ENCODE measurements at regions not wholly inside any gene's neighbourhood (a gene's known extent, or its start where the extent isn't known, plus 50 kb on each side); places are given as distances from the start of the nearest gene placed in this dataset.

GRCh38 chr1:77625250-77625649, 57.2 kb downstream of the ZZZ3 start:
- no peak for DNase-seq
- Histone ChIP-seq H3K27ac (ENCODE audit: low read length in 2 of 2) (no peak overlapping the region), H3K9me3 (ENCODE audit: control extremely low read depth in 1 of 3, control insufficient read depth in 2 of 3, insufficient read depth in 1 of 3, low read length in 2 of 3) (no peaks in the 10 kb centered on the region), H3K4me3 (ENCODE audit: control extremely low read depth in 1 of 5, extremely low read depth in 1 of 5, insufficient read depth in 1 of 5, low read depth in 2 of 5, low read length in 4 of 5) (no peak overlapping the region), H3K36me3 (replicated peaks in 1 of 2; ENCODE audit: control extremely low read depth in 1 of 2, control insufficient read depth in 1 of 2, extremely low read depth in 1 of 2, insufficient read depth in 2 of 2, low read length in 1 of 2) (peaks cover 0 to 15% of the 10 kb centered on the region in 2 experiments), H3K4me1 (ENCODE audit: control insufficient read depth in 2 of 2, insufficient read depth in 2 of 2, low read length in 2 of 2) (no peaks in the 10 kb centered on the region), H3K79me2 (ENCODE audit: control insufficient read depth, insufficient read depth, low read length) (peaks cover 2% of the 10 kb centered on the region), H3K9ac (ENCODE audit: low read length) (no peak overlapping the region), H3K4me2 (replicated peaks; ENCODE audit: low read depth, low read length, poor library complexity, severe bottlenecking) (no peak overlapping the region), H2AFZ (ENCODE audit: insufficient read depth, low read depth, low read length, poor library complexity, severe bottlenecking) (no peak overlapping the region), H3K27me3 (replicated peaks in 1 of 4; ENCODE audit: control extremely low read depth in 1 of 4, control insufficient read depth in 3 of 4, insufficient read depth in 4 of 4, low read length in 3 of 4) (no peaks in the 10 kb centered on the region), H4K20me1 (ENCODE audit: control insufficient read depth, insufficient read depth, low read length, poor library complexity, severe bottlenecking) (no peaks in the 10 kb centered on the region)
- ATAC-seq (ENCODE audit: low read depth): no peak
- Mint-ChIP-seq H3K27me3 (no peaks in the 10 kb centered on the region), H3K9me3 (ENCODE audit: insufficient read depth) (no peaks in the 10 kb centered on the region), H3K4me3 (no peak overlapping the region), H3K4me1 (peaks cover 5% of the 10 kb centered on the region), H3K27ac (no peak overlapping the region)
- no CpG with 5 or more reads among the region's 1 CpG for WGBS (ENCODE audit: insufficient coverage)
- ChIA-PET CTCF (no interaction called here), POLR2A (no interaction called here)
- intact Hi-C loops (cut with micrococcal nuclease): no loop called here
- no peak for TF ChIP-seq EZH2 (IDR thresholded peaks at IDR 0.05; ENCODE audit: borderline replicate concordance, insufficient read depth, low read depth, low read length, poor library complexity, severe bottlenecking)
- no peak for TF ChIP-seq CTCF (IDR thresholded peaks at IDR 0.05)

- Histone ChIP-seq H3K9me3 (ENCODE audit: control extremely low read depth in 1 of 3, control insufficient read depth in 2 of 3, insufficient read depth in 1 of 3, low read length in 2 of 3) (no peaks in the 10 kb centered on the region), H3K36me3 (replicated peaks in 1 of 2; ENCODE audit: control extremely low read depth in 1 of 2, control insufficient read depth in 1 of 2, extremely low read depth in 1 of 2, insufficient read depth in 2 of 2, low read length in 1 of 2) (peaks cover 0 to 14% of the 10 kb centered on the region in 2 experiments), H3K27ac (ENCODE audit: low read length in 2 of 2) (no peak overlapping the region), H3K79me2 (ENCODE audit: control insufficient read depth, insufficient read depth, low read length) (peaks cover 3% of the 10 kb centered on the region), H3K4me2 (replicated peaks; ENCODE audit: low read depth, low read length, poor library complexity, severe bottlenecking) (no peak overlapping the region), H3K9ac (ENCODE audit: low read length) (no peak overlapping the region), H4K20me1 (ENCODE audit: control insufficient read depth, insufficient read depth, low read length, poor library complexity, severe bottlenecking) (no peaks in the 10 kb centered on the region), H2AFZ (ENCODE audit: insufficient read depth, low read depth, low read length, poor library complexity, severe bottlenecking) (no peak overlapping the region), H3K27me3 (replicated peaks in 1 of 4; ENCODE audit: control extremely low read depth in 1 of 4, control insufficient read depth in 3 of 4, insufficient read depth in 4 of 4, low read length in 3 of 4) (no peaks in the 10 kb centered on the region), H3K4me1 (ENCODE audit: control insufficient read depth in 2 of 2, insufficient read depth in 2 of 2, low read length in 2 of 2) (no peaks in the 10 kb centered on the region), H3K4me3 (ENCODE audit: control extremely low read depth in 1 of 5, extremely low read depth in 1 of 5, insufficient read depth in 1 of 5, low read depth in 2 of 5, low read length in 4 of 5) (no peak overlapping the region)
- intact Hi-C loops (cut with micrococcal nuclease): no loop called here
- Mint-ChIP-seq H3K27ac (no peak overlapping the region), H3K4me1 (peaks cover 6% of the 10 kb centered on the region), H3K9me3 (ENCODE audit: insufficient read depth) (no peaks in the 10 kb centered on the region), H3K4me3 (no peak overlapping the region), H3K27me3 (no peaks in the 10 kb centered on the region)
- ChIA-PET CTCF (interaction anchor here (0.6 kb wide), 1 partner anchor 45 kb away, joined by 3 read pairs; no protein-coding TSS in a partner anchor), POLR2A (no interaction called here)
- ATAC-seq (ENCODE audit: low read depth): no peak
- DNase-seq: no peak
- TF ChIP-seq EZH2 (IDR thresholded peaks at IDR 0.05; ENCODE audit: borderline replicate concordance, insufficient read depth, low read depth, low read length, poor library complexity, severe bottlenecking): no peak
- no peak for TF ChIP-seq CTCF (IDR thresholded peaks at IDR 0.05)
Observed at GRCh38 chr1:77624102-77624501, 58.4 kb downstream of the ZZZ3 start.

Measured in B cell (primary cell).